GM12872 (cell line): ENCODE measurements at regions not wholly inside any gene's neighbourhood (a gene's known extent, or its start where the extent isn't known, plus 50 kb on each side); places are given as distances from the start of the nearest gene placed in this dataset.

Experiments
- TF ChIP-seq, protein P1 (sequence below): IDR thresholded peaks from 3 replicates; pipeline ENCODE4 v1.5.1; 2011; ENCODE audit warnings: low read depth, mild to moderate bottlenecking, low read length, moderate library complexity; ENCODE audit not compliant: insufficient read depth

DNA sequence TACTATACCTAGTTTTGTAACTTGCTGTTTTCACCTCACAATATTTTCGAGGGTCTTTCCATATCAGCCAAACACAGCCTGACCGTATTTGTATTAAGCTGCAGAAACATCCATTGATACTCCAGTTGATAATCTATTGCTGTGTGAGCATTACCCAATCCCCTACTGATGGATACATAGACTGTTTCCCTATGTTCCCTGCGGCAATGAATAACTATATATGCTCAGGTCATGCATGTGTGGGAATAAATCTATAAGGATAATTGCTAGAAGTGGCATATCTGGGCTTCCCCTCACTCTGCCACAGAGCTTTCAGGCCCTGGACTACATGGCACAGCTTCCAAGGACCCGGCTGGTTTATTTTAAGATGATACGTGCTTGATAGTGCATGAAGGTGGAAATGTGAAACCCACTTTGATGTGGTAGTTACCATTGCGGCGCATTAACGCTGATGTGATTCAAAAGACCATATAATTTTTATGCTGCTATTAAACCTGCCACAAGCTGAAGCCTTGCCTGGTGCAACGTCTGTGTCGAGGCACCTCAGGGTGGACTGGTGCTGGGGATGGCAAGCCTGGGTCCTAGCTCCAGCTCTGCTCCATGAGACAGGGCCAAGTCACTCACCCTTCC lies 81.4 kb upstream of the KCNK12 start:
- TF ChIP-seq, protein P1, sequence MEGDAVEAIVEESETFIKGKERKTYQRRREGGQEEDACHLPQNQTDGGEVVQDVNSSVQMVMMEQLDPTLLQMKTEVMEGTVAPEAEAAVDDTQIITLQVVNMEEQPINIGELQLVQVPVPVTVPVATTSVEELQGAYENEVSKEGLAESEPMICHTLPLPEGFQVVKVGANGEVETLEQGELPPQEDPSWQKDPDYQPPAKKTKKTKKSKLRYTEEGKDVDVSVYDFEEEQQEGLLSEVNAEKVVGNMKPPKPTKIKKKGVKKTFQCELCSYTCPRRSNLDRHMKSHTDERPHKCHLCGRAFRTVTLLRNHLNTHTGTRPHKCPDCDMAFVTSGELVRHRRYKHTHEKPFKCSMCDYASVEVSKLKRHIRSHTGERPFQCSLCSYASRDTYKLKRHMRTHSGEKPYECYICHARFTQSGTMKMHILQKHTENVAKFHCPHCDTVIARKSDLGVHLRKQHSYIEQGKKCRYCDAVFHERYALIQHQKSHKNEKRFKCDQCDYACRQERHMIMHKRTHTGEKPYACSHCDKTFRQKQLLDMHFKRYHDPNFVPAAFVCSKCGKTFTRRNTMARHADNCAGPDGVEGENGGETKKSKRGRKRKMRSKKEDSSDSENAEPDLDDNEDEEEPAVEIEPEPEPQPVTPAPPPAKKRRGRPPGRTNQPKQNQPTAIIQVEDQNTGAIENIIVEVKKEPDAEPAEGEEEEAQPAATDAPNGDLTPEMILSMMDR = no peak

DNA sequence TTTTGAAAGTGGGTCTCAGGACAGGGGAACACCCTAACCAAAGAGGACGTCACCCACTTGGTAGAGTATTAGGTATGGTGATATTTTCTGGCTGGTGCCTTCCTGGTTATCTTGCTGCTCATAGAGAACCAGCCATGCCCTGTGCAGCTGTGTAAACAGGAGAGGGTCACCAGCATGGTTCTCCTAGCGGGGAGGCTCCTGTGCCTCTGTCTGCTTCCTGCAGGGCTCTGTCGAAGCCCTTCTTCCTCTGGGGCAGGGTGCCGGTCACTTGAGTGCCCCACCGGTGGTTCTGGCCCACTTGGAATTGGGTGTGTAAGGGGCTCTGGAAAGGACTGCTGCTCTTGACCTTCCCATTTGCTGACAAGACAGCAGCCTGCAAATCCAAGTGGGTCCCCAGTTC lies 80.5 kb upstream of the KCNK12 start:
- TF ChIP-seq, protein P1 = no peak

DNA sequence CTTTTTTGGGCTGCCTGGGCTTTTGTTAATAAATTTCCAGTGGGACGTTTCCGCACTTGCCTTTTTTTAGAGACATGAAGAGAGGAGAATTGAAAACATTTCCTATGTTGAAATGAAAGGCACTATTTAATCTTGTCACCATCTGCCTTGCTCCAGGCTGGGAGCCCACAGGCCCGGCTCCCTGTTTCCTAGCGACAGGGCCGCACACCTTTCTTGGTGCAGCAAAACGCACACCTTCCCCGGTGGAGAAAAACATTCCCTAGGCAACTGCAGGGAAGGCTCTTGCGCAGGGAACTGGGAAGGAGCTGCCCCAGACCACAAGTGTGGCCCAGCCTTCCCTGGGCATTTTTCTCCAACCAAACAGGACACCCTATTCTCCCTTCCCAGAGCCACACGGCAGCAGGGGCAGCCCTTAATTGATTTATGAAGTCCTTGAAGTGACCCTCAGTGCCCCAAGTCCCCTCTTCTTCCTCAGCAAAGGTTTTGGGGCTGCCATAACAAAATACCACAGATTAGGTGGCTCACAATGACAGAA lies 79.3 kb upstream of the KCNK12 start:
- TF ChIP-seq, protein P1 = no peak

DNA sequence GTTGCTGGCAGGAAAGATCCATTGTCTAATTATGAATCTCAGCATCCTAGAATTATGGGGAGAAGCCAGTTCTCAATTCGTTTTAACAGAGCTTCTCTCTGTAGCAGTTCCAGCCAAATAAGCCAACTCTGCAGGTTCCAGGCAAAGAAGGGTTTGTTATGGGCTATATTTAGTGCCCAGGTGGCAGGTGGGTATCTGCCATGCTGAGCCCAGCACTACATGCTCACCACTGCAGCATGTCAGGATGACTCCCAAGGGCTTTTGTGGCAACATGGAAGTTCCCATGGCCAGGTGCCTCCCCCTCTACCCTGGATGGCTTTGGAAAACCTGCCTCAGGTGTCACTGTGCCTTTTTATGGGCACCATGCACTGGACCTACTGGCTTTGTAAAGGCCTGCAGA lies 74.5 kb upstream of the KCNK12 start:
- TF ChIP-seq, protein P1 = no peak

DNA sequence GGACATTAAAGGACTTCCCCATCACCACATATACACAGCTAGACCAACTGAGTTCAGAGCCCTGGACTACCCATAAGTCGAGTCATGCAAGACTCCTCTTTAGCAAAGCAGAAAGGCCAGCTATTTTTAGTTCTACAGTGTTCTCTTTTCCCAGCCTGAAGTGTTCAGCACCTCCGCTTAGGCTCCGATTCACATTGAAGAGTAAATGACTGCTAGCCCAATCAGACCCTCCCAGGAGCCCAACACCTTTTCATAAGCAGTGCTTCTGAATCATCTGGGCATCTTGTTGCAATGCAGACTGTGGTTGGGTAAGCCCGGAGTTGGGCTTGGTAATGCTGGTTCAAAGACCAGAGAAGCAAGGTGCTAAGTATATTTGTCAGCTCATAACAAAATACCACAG lies 73.6 kb upstream of the KCNK12 start:
- TF ChIP-seq, protein P1 = no peak

DNA sequence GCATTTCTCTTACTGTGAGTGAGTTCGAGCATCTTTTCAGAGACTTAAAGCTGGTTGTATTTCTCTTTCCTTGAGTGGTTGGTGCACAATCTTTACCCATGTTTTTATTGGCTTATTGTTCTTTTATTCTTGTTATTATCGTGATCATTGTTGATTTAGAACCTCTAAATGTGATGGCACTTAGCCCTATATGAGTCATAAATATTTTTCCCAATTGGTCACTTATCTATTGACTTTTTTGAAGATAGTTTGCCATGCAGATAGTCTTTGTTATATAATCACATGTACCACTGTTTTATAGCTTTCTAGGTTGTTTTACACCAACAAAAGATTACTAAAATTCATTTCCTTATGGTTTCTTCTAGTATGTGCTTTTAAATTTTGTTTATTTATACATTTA lies 70.6 kb upstream of the KCNK12 start:
- TF ChIP-seq, protein P1 = no peak

DNA sequence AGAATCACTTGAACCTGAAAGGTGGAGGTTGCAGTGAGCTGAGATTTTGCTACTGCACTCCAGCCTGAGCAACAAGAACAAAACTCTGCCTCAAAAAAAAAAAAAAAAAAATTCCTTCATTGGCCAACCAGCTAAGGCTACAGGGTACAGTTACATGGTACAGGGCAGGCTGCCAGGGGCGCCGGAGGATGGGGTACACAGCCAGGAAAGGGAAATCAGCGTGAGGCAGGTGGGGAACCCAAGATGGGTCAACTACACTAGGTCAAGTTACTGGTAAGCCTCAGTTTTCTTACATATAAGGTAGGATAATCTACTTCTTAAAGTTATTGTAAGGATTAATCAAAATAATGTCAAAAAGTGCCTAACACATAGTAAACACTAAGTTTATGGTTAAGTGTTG lies 69.6 kb upstream of the KCNK12 start:
- TF ChIP-seq, protein P1 = no peak
